GM18870 (cell line): ENCODE measurements at regions not wholly inside any gene's neighbourhood (a gene's known extent, or its start where the extent isn't known, plus 50 kb on each side); places are given as distances from the start of the nearest gene placed in this dataset.

ENCODE experiments used
- ATAC-seq: cut with Tn5 transposase; IDR thresholded peaks from one replicate; pipeline ENCODE4 v1.9.1; 2021; ENCODE audit warnings: moderate library complexity; ENCODE audit not compliant: unreplicated experiment

- ATAC-seq: no peak
Observed at GRCh38 chr18:55166260-55166598, 207.0 kb upstream of the CCDC68 start.

DNA sequence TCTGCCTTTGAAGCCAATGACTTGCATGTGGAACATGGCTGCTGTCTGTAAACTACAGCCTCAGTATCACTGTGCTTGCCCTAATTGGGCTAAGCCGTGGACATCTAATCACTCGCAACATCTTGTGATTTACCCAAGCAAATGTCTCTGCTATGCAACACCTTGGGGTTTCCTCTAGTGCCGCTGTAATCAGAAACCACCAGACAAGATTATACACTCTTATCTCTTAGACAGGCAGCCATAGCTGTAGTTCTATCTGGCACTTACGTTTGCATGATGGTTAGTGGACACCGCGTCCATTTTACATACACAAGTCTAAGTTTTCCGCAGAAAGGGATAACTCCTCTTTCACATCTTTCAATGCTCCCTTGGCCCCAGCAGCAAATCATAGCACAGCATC is 204.3 kb upstream of the CCDC68 start:
- ATAC-seq: no peak

GRCh38 chr18:55161916-55162315 is 202.7 kb upstream of the CCDC68 start:
- no peak for ATAC-seq

DNA sequence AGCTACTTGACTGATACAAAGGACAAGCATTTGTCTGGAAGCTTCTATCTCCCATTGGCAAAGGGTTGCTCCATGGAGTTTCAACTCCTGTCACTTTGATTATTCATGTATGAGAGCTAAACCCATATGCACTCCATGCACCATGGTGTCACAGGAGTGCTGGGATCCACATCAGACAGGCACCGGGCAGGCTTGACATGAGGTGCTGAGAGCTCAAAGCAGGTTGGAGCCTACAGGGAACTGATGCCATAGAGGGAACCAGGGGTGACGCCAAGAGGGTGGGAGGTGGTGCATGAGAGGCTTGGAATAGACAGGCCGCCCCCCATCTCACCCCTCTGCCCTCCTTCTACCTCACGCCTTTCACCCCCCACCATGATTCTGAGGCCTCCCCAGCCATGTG is 199.8 kb upstream of the CCDC68 start:
- no peak for ATAC-seq

GRCh38 chr18:55158570-55158969 is 199.3 kb upstream of the CCDC68 start:
- ATAC-seq: no peak

GRCh38 chr18:55153346-55153745 is 194.1 kb upstream of the CCDC68 start:
- ATAC-seq: no peak

DNA sequence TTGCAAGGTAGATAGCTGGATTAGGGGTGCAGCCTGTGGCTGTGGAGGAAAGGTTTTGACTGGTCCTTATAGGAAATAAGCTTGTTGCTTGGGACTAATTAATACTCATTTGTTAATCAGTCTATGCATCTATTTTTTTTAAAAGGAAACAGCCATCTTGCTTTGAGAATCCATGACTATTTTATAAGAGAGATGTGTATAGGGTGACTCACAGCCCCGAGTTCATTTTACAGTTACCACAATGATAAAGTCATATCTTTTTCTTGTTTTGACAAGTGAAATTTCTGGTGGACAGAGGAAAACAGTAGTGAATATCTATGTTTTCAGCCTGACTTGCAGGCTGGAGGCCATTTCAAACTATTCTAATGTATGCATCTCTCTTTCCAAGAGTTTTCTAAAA is 193.5 kb upstream of the CCDC68 start:
- no peak for ATAC-seq

- no peak for ATAC-seq
Observed at GRCh38 chr18:55149994-55150393, 190.7 kb upstream of the CCDC68 start.

GRCh38 chr18:55147791-55148190 is 188.5 kb upstream of the CCDC68 start:
- ATAC-seq: no peak

DNA sequence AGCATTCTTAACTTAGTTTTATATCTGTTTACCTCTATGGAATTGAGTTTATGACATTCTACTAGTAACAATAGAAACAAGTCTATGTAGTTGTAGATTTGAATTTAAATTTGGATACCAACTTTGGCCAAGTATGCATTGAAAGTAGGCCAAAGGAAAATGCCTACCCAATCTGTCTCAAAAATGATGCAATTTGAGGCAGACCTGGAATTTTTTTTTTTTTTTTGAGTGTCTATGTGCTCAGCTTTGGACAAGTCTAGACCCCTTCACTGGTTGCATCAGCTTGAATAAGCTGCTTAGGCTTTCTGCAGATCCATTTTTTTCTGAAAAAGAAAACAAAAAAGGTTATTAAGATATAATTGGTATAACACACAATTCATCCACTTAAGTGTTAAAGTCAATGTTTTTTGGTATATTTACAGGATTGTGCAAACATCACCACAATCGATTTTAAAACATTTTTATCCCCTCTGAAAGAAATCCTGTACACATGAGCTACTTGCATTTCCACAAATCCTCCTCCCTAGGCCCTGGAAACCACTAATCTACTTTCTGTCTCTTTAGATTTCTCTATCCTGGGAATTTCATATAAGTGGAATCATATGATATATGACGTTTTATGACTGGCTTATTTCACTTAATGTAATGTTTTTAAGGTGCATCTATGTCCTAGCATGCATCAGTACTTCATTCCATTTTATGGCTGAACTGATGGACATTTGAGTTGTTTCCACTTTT is 185.1 kb upstream of the CCDC68 start:
- no peak for ATAC-seq

DNA sequence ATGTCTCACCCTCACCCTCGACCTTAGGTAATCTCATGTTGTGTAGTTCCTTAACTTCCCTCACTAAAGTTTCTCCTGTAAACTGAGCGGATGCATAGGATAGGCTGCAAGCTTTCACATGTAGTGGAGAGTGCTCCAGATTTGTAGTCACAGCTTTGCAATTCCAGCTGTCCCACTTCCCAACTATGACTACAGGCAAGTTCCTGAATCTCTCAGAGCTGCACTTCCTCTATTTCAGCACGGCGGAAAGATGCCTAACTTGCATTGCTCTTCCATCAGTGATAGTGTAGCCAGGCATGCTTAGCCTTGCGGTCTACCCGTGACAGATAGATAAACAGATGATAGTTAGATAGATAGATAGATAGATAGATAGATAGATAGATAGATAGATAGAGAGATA is 183.1 kb upstream of the CCDC68 start:
- no peak for ATAC-seq

DNA sequence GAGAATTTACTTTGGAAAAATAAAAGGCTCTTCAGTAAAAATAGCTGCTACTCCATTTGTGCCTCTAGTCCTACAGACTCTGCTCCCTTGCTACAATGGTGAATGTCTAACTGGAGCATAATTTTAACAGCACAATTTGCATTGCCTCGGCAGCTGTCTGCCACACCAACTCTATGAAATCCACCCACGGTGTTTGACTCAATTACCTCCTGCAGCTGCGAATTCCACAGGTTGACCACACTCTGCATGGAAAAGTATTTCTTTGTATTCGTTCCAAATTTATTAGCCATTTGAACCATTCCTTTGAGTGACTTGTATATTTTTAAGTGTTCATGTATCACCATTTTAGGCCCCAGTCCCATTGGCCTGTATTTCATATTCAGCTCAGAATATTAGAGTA is 182.1 kb upstream of the CCDC68 start:
- no peak for ATAC-seq

DNA sequence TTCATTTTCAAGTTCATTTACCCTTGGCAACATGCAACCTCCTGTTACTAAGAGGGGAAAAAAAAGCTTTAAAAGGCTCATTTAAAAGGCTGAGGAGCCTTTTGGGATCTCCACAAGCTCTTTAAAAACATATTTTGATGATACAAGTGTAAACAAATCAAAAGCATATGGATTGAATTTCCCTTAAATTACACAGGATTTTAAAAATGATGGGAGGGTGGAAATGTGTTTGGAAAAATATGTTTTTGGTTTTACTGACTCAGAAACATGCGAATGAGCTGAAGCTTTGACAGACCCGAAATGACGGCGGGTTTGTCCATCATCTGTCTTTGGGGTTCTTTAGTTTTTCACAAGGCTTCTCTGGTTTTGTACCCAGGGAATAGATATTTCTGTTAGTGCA is 180.6 kb upstream of the CCDC68 start:
- ATAC-seq: no peak

GRCh38 chr18:55139307-55139706 is 180.0 kb upstream of the CCDC68 start:
- no peak for ATAC-seq

DNA sequence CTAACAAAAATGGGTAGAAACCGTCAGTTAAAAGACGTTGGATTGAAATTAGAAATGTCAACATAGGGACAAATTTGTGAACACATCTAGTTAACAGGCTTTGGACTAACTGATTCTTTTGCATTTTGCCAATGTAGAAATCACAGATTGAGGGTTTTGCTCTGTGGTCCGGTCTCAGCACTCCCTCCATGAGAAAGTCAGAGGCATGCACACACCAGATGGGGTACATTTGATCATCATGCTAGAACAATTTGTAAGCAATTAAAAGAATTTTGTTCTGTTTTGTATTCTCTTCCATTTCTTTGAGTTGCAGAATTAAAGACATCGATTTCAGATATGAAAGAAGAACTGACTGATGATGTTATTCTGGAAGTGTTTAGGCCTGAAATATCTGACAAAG is 179.1 kb upstream of the CCDC68 start:
- ATAC-seq: no peak

DNA sequence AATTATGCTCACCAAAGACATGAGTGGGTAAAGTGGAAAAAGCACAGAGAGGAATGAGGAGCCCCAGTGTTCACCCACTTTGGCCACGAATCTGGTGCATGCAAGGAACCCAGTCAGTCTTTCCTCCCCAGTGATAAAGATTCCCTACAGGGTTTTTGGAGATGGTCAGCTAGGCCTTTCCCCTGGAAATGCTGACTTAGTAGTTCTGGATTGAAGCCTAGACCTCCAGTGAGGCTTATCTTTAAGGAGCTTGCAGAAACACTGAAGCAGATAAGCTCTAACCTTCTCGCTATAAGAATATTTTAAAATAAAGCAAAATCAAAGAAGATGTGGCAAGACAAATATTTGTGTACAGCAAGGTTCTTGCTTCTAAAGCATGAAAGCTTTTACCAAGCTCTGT is 178.3 kb upstream of the CCDC68 start:
- ATAC-seq: no peak

- no peak for ATAC-seq
Observed at GRCh38 chr18:55136864-55137263, 177.6 kb upstream of the CCDC68 start.

DNA sequence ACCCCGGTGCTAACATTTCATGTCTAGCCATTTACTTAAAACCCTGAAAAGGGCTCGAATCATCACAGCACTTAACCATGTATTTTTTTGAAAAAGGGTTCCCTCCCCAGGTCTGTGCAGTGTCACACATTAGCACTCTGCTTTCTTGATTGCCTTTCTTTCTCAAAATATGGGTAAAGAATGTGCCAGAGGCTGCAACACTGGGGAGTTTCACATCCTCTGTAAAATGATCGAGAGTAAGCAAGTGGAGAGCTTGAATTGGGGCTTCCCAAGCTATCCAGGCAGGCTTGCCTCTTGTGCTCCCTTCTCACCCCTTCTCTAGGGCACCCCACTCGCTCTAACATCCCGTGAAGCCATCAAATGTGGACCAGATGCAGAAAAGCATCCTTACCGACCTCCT is 177.0 kb upstream of the CCDC68 start:
- no peak for ATAC-seq

GRCh38 chr18:55133378-55133777 is 174.1 kb upstream of the CCDC68 start:
- no peak for ATAC-seq

DNA sequence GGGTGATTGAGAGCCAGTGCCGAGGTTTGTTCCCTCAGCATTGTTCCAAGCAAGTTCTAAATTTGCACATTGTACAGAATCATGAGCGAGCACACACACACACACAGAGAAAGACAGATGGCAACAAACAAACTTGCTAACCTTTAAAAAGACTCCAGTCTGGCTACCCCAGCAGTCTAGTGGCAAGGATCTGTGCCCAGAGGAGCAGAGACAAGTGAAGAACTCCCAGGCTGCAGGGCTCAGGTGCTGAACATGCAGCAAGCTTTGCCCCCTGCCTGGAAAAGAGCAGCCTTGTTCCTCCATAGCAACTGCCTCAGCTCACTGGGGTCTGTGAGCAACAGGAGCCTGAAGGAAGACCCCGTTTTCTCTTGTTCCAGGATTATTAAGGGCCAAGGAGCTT is 169.2 kb upstream of the CCDC68 start:
- ATAC-seq: no peak

DNA sequence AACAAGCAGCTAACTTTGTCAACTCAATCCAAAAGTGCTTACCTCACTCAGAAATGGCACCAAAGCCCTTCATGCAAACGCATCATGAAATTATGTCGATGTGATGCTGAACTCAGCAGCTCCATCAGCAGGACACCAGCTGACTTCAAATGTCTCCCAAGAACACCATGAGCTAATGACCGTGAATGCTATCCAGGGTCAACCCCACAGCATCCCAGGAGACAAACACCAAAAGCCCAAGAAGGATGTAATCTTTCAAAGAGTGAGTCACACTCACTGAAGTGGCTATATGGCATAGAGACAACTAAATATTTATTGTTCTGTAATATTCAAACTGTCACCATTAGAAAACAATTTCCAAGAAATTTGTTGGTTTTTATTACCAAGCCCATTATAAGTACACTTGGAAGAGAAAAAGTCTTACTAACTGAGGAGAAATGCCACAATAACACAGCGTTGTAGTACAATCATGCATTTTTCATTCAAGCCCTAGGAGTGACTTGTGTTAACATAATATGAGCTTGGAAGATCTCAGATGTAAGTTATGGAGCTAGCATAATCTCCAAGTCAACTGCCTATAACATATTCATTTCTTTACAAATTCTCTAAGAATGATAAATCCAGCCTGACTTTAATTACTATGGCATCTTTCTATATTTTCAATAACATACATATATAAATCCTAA is 165.0 kb upstream of the CCDC68 start:
- no peak for ATAC-seq

DNA sequence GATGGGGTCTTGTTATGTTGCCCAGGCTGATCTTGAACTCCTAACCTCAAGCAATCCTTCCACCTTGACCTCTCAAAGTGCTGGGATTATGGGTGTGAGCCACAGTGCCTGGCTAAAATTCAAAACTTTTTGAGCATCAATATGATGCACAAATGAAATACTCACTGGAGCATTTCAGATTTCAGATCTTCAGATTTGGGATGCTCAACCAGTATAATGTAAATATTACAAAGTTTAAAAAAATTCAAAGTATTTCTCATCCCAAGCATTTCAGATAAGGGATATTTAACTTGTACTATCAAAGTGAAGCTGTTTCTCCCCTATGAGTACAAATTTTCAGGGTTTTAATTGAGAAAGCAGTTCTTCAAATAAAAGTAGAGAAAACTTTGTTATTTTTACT is 164.1 kb upstream of the CCDC68 start:
- no peak for ATAC-seq
